OCI-LY1 (cell line): ENCODE measurements at regions not wholly inside any gene's neighbourhood (a gene's known extent, or its start where the extent isn't known, plus 50 kb on each side); places are given as distances from the start of the nearest gene placed in this dataset.

Experiments
- H2AFZ ChIP-seq: fragments of 200-600 bp; sonication (generic), shearing (Covaris generic); 2 replicates; pipeline ENCODE4 v1.6.0; 2014; ENCODE audit warnings: antibody characterized with exemption, mild to moderate bottlenecking, low read length
- H3F3A ChIP-seq: fragments of 200-600 bp; sonication (generic), shearing (Covaris generic); 2 replicates; pipeline ENCODE4 v1.6.0; 2014; ENCODE audit warnings: mild to moderate bottlenecking, antibody characterized with exemption, low read length, moderate library complexity; ENCODE audit not compliant: insufficient read depth
- H3K27ac ChIP-seq: fragments of 200-600 bp; sonication (generic); 2 replicates; pipeline ENCODE4 v1.5.1; 2014; ENCODE audit warnings: low read length, mixed run types, mild to moderate bottlenecking, low read depth; ENCODE audit not compliant: poor library complexity, severe bottlenecking
- H3K27me3 ChIP-seq: fragments of 200-600 bp; sonication (generic); 2 replicates; pipeline ENCODE4 v1.6.0; 2014; ENCODE audit warnings: antibody characterized with exemption, mild to moderate bottlenecking, low read length, moderate library complexity; ENCODE audit not compliant: insufficient read depth
- H3K36me3 ChIP-seq: fragments of 200-600 bp; sonication (generic); 2 replicates; pipeline ENCODE4 v1.6.1; 2014; ENCODE audit warnings: mild to moderate bottlenecking, antibody characterized with exemption, low read length, moderate library complexity, mixed read lengths; ENCODE audit not compliant: insufficient read depth
- H3K4me1 ChIP-seq: fragments of 200-600 bp; sonication (generic); 2 replicates; pipeline ENCODE4 v1.5.1; 2014; ENCODE audit warnings: mild to moderate bottlenecking, low read length, moderate library complexity; ENCODE audit not compliant: insufficient read depth, severe bottlenecking
- H3K4me2 ChIP-seq: fragments of 200-600 bp; sonication (generic), shearing (Covaris generic); 2 replicates; pipeline ENCODE4 v1.6.1; 2014; ENCODE audit warnings: low read length
- H3K4me3 ChIP-seq: fragments of 200-600 bp; sonication (generic); 2 replicates; pipeline ENCODE4 v1.5.1; 2014; ENCODE audit warnings: low read length, low read depth, mild to moderate bottlenecking, mixed read lengths; ENCODE audit not compliant: poor library complexity, severe bottlenecking
- H3K79me2 ChIP-seq: fragments of 200-600 bp; shearing (Covaris generic); 2 replicates; pipeline ENCODE4 v1.6.1; 2016; ENCODE audit warnings: mixed run types, low read length, mixed read lengths; ENCODE audit not compliant: insufficient read depth
- H3K9ac ChIP-seq: fragments of 200-600 bp; sonication (generic), shearing (Covaris generic); 2 replicates; pipeline ENCODE4 v1.6.1; 2014; ENCODE audit warnings: mild to moderate bottlenecking, low read length, mixed read lengths
- H3K9me2 ChIP-seq: fragments of 200-600 bp; sonication (generic), shearing (Covaris generic); 2 replicates; pipeline ENCODE4 v1.6.1; 2014; ENCODE audit warnings: low read depth, mild to moderate bottlenecking, low read length, mixed read lengths
- H3K9me3 ChIP-seq: fragments of 200-600 bp; shearing (Covaris generic); 2 replicates; pipeline ENCODE4 v1.6.1; 2014; ENCODE audit warnings: low read length, mixed read lengths
- H4K20me1 ChIP-seq: fragments of 200-600 bp; sonication (generic), shearing (Covaris generic); 2 replicates; pipeline ENCODE4 v1.6.0; 2016; ENCODE audit warnings: mild to moderate bottlenecking, low read length; ENCODE audit not compliant: insufficient read depth
- EZH2 ChIP-seq: fragments of 200-600 bp; sonication (generic), shearing (Covaris generic); IDR thresholded peaks from 2 replicates; pipeline ENCODE4 v1.8.0; 2017; ENCODE audit warnings: borderline replicate concordance, mixed run types, mild to moderate bottlenecking, antibody characterized with exemption, low read length, moderate library complexity, mixed read lengths
- TF ChIP-seq, protein P1 (sequence below): fragments of 200-600 bp; sonication (generic), shearing (Covaris generic); IDR thresholded peaks from 2 replicates; pipeline ENCODE4 v1.5.1; 2017; ENCODE audit warnings: mild to moderate bottlenecking, antibody characterized with exemption, low read length, moderate library complexity, mixed read lengths

DNA sequence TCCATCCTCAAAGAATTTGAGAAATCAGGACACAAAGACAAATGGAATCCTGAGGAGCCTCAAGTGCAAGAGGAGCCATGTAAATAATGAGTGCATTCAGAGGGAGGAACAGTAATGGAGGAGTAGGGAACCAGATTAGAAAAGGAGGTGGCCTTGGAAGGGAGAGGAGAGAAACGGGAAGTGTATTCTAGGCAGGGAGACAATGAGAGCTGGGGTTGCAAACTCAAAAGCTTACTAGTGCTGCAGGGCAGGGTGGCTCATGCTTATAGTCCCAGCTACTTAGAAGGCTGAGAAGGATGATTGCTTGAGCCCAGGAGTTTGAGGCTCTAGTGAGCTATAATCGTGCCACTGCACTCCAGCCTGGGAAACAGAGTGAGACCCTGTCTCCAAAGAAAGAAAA lies 113.2 kb upstream of the LSM6 start:
- H4K20me1 ChIP-seq = no peaks in the 10 kb centered on the region
- TF ChIP-seq EZH2 = no peak
- TF ChIP-seq, protein P1, sequence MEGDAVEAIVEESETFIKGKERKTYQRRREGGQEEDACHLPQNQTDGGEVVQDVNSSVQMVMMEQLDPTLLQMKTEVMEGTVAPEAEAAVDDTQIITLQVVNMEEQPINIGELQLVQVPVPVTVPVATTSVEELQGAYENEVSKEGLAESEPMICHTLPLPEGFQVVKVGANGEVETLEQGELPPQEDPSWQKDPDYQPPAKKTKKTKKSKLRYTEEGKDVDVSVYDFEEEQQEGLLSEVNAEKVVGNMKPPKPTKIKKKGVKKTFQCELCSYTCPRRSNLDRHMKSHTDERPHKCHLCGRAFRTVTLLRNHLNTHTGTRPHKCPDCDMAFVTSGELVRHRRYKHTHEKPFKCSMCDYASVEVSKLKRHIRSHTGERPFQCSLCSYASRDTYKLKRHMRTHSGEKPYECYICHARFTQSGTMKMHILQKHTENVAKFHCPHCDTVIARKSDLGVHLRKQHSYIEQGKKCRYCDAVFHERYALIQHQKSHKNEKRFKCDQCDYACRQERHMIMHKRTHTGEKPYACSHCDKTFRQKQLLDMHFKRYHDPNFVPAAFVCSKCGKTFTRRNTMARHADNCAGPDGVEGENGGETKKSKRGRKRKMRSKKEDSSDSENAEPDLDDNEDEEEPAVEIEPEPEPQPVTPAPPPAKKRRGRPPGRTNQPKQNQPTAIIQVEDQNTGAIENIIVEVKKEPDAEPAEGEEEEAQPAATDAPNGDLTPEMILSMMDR = no peak
- H3K27me3 ChIP-seq = no peaks in the 10 kb centered on the region
- no peaks in the 10 kb centered on the region for H3F3A ChIP-seq
- peak overlapping the region; percentile 36 for H3K27ac ChIP-seq
- no peak overlapping the region for H3K9ac ChIP-seq
- H3K4me2 ChIP-seq = no peak overlapping the region
- no peaks in the 10 kb centered on the region for H3K9me3 ChIP-seq
- H3K36me3 ChIP-seq = no peaks in the 10 kb centered on the region
- no peaks in the 10 kb centered on the region for H3K79me2 ChIP-seq
- peaks cover 57% of the 10 kb centered on the region for H3K4me1 ChIP-seq
- no peak overlapping the region for H2AFZ ChIP-seq
- H3K4me3 ChIP-seq = no peak overlapping the region
- no peaks in the 10 kb centered on the region for H3K9me2 ChIP-seq

DNA sequence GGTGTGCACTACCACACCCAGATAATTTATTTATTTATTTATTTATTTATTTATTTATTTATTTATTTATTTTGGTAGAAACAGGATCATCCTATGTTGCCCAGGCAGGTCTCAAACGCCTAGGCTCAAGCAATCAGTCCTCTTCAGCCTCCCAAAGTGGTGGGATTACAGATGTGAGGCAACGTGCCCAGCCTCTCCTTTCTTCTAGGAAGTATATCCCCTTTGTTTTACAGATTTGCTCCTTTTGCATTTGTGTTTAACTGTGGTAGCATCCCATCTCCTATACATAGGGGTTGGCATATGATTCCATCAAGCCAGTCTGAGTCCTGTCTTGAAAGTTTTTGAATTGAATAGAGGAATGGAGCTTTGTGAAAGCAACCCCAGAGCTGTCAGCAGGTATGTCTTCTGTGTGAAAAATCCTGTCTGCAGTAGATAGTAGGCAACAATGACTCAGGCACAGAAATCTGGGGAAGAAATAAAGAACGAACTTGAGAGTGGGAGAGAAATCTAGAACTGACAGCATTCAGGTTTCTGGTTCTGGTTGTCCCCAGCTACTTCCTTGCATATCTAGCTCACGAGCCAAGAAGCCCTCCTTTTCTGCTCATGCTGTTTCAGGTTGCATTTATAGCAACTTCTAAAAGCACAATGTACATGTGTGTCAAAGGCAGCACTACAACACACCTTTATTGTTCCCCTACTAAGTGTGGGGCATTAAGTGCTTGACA lies 113.7 kb upstream of the LSM6 start:
- no peaks in the 10 kb centered on the region for H3K9me2 ChIP-seq
- TF ChIP-seq, protein P1 = no peak
- no peak for TF ChIP-seq EZH2
- H2AFZ ChIP-seq = no peak overlapping the region
- no peak overlapping the region for H3K4me3 ChIP-seq
- no peaks in the 10 kb centered on the region for H3K9me3 ChIP-seq
- H3K4me1 ChIP-seq = peaks cover 60% of the 10 kb centered on the region
- H3K36me3 ChIP-seq = no peaks in the 10 kb centered on the region
- no peaks in the 10 kb centered on the region for H3F3A ChIP-seq
- peak overlapping the region; percentile 36 for H3K27ac ChIP-seq
- H4K20me1 ChIP-seq = no peaks in the 10 kb centered on the region
- no peak overlapping the region for H3K4me2 ChIP-seq
- H3K79me2 ChIP-seq = no peaks in the 10 kb centered on the region
- H3K27me3 ChIP-seq = no peaks in the 10 kb centered on the region
- H3K9ac ChIP-seq = no peak overlapping the region

DNA sequence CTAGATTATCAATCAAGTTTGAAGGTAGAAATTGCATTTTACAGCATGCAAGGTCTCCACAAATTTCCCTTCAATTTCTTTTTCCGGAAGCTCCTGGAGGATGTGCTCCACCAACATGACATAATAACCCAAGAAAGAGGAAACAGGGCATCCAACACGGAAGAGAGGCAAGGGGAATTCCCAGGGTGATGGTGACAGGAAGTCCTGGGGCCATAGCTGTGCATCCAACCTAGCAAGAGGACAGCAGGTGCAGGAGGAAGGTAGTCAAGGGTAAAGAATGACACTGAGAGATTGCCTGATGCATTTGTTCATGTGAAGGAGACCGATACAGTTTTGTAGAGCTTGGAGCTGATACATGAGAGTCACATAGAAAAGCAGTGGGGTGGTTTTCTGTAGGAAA lies 115.7 kb upstream of the LSM6 start:
- H3K79me2 ChIP-seq = no peaks in the 10 kb centered on the region
- H3K27ac ChIP-seq = peak overlapping the region; percentile 87
- peaks cover 60% of the 10 kb centered on the region for H3K4me1 ChIP-seq
- no peaks in the 10 kb centered on the region for H3K9me2 ChIP-seq
- H3K27me3 ChIP-seq = no peaks in the 10 kb centered on the region
- peak overlapping the region; percentile 45 for H3K4me3 ChIP-seq
- H3K4me2 ChIP-seq = peak overlapping the region; percentile 52
- no peaks in the 10 kb centered on the region for H3K36me3 ChIP-seq
- no peak for TF ChIP-seq EZH2
- TF ChIP-seq, protein P1 = no peak
- H2AFZ ChIP-seq = no peak overlapping the region
- H3K9me3 ChIP-seq = no peaks in the 10 kb centered on the region
- H4K20me1 ChIP-seq = no peaks in the 10 kb centered on the region
- no peaks in the 10 kb centered on the region for H3F3A ChIP-seq
- no peak overlapping the region; the same call in 1 of the 2 replicates for H3K9ac ChIP-seq
